ENCODE measurements at regions not wholly inside any gene's neighbourhood (a gene's known extent, or its start where the extent isn't known, plus 50 kb on each side); places are given as distances from the start of the nearest gene placed in this dataset.

DNA sequence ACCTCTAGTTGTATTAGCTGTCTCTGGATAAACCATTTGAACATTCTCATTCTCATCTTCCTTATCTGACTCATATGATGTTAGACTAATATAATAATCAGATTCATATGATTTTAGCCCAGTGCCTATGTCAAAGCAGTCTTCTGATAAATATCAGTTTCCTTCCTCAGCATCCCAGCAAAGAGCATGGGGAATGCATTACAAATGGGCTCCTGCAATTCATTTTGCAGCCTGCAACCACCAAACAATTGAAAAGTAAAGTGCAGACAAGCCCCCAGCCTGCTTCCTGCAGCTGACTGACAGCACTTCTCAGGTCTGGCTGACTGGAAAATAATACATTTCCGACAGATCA lies 78.2 kb upstream of the STAC start:
- DNase-seq = no peak

GRCh38 chr3:36302626-36303025 lies 77.7 kb upstream of the STAC start:
- no peak for DNase-seq

GRCh38 chr3:36303286-36303685 lies 77.0 kb upstream of the STAC start:
- DNase-seq = no peak

DNA sequence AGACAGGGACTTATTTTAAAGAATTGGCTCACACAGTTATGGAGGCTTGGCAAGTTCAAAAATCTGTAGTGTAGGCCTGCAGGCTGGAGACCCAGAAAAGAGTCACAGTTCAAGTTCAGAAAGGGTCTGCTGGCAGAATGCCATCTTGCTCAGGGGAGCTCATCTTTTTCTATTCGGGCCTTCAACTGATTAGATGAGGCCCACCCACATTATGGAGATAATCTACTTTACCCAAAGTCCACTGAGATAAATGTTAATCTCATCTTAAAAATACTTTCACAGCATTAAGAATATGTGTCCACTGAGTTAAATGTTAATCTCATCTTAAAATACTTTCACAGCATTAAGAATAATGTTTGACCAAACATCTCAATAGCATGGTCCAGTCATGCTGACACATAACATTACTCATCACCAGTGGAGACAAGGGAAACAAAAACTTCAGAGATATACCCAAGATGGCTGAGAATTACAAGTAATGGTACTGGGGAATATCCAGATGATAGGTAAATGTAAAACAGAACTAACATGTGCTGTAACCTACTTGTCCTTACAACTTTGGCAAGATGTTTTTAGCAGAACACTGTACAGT lies 74.3 kb upstream of the STAC start:
- DNase-seq = no peak

DNA sequence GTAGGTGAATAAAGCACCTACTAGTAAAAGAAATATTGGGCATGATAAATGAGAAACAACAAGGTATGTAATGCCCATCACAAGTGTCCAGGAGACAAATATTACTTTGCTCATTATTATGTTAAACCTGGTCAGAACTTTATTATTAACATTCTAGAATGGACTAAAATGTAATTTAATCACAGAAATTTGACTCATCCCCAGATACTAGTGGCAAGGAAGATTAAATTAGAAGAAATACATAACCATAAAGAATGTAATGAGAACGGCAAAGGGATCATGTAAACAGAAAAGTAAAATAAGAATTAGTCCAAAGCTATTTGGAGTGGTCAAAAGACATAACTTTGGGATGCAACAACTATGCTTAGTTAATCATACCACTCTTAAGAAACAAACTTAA lies 71.2 kb upstream of the STAC start:
- no peak for DNase-seq

- DNase-seq = no peak
Measured at GRCh38 chr3:36312351-36312750, 68.0 kb upstream of the STAC start.

- DNase-seq = no peak
Measured at GRCh38 chr3:36317915-36318314, 62.4 kb upstream of the STAC start.

- DNase-seq = no peak
Measured at GRCh38 chr3:36318621-36319200, 61.6 kb upstream of the STAC start.

GRCh38 chr3:36319680-36320079 lies 60.6 kb upstream of the STAC start:
- no peak for DNase-seq
